NT2/D1 (cell line): ENCODE measurements at regions not wholly inside any gene's neighbourhood (a gene's known extent, or its start where the extent isn't known, plus 50 kb on each side); places are given as distances from the start of the nearest gene placed in this dataset.

Experiments used
- SUZ12 ChIP-seq: IDR thresholded peaks from 2 replicates; pipeline ENCODE4 v1.6.1; 2011; ENCODE audit not compliant: insufficient read length, insufficient read depth; ENCODE audit errors: extremely low read depth
- YY1 ChIP-seq: IDR thresholded peaks from 2 replicates; pipeline ENCODE4 v1.6.1; 2011; ENCODE audit not compliant: insufficient read length, insufficient read depth
- ZNF274 ChIP-seq: IDR thresholded peaks from 2 replicates; pipeline ENCODE4 v1.6.1; 2011; ENCODE audit warnings: mild to moderate bottlenecking, low read depth, low read length

- no peak for TF ChIP-seq YY1
- no peak for TF ChIP-seq SUZ12
- TF ChIP-seq ZNF274 = no peak
These were observed 316.8 kb downstream of the SNAPC1 start for GRCh38 chr14:62079038-62079437.
